Liver (tissue), 7 donors: ENCODE measurements at regions not wholly inside any gene's neighbourhood (a gene's known extent, or its start where the extent isn't known, plus 50 kb on each side); places are given as distances from the start of the nearest gene placed in this dataset.
A peak's percentile ranks its signal among the peaks of the same experiment; 100 is the strongest.

Experiments used
- DNase-seq: peaks from one replicate; pipeline ENCODE4 v3.0.0-alpha.2; 2017; ENCODE audit warnings: low spot score
- H3K27ac ChIP-seq, 2 donors: one replicate each; pipeline ENCODE4 v1.7.0; 2013; ENCODE audit warnings: inconsistent platforms in 2 of 2, low read length in 2 of 2, control low read depth in 1 of 2, low read depth in 1 of 2, mild to moderate bottlenecking in 1 of 2
- H3K27me3 ChIP-seq, 4 donors: one replicate each; pipeline versions ENCODE4 v1.6.1 to v1.7.0; 2013; ENCODE audit warnings: low read length in 3 of 4, inconsistent platforms in 1 of 4, mild to moderate bottlenecking in 1 of 4, moderate library complexity in 1 of 4; ENCODE audit not compliant: control insufficient read depth in 4 of 4, insufficient read depth in 4 of 4
- H3K36me3 ChIP-seq, 4 donors: one replicate each; pipeline versions ENCODE4 v1.6.1 to v1.7.0; 2013; ENCODE audit warnings: low read length in 3 of 4, mild to moderate bottlenecking in 3 of 4, low read depth in 1 of 4, moderate library complexity in 1 of 4; ENCODE audit not compliant: control insufficient read depth in 4 of 4, insufficient read depth in 3 of 4
- H3K4me1 ChIP-seq, 4 donors: one replicate each; pipeline versions ENCODE4 v1.6.1 to v1.7.0; 2013; ENCODE audit warnings: low read length in 3 of 4, mild to moderate bottlenecking in 3 of 4, moderate library complexity in 1 of 4; ENCODE audit not compliant: control insufficient read depth in 4 of 4, insufficient read depth in 4 of 4
- H3K4me3 ChIP-seq, 3 donors: one replicate each; pipeline versions ENCODE4 v1.6.1 to v1.7.0; 2013; ENCODE audit warnings: low read length in 3 of 3, control low read depth in 1 of 3, low read depth in 1 of 3, mild to moderate bottlenecking in 1 of 3
- H3K9ac ChIP-seq, 2 donors: one replicate each; pipeline ENCODE4 v1.7.0; 2013; ENCODE audit warnings: low read length in 2 of 2, mild to moderate bottlenecking in 2 of 2, moderate library complexity in 2 of 2, control low read depth in 1 of 2, low read depth in 1 of 2
- H3K9me3 ChIP-seq, 4 donors: one replicate each; pipeline versions ENCODE4 v1.6.1 to v1.7.0; 2013; ENCODE audit warnings: low read length in 3 of 4; ENCODE audit not compliant: control insufficient read depth in 4 of 4
- ATF3 ChIP-seq: IDR thresholded peaks from 2 replicates; pipeline ENCODE4 v1.6.1; 2016; ENCODE audit warnings: antibody characterized with exemption
- EGR1 ChIP-seq, 2 donors: IDR thresholded peaks; 2 replicates each; pipeline ENCODE4 v1.6.1; 2016 to 2018; ENCODE audit warnings: antibody characterized with exemption in 2 of 2, low read depth in 2 of 2
- FOXA1 ChIP-seq: IDR thresholded peaks from 2 replicates; pipeline ENCODE4 v1.6.1; 2016; ENCODE audit warnings: antibody characterized with exemption
- JUND ChIP-seq, 2 donors: IDR thresholded peaks; 2 replicates each; pipeline ENCODE4 v1.6.1; 2016; ENCODE audit warnings: antibody characterized with exemption in 2 of 2
- MAX ChIP-seq: IDR thresholded peaks from 2 replicates; pipeline ENCODE4 v1.6.1; 2016; ENCODE audit warnings: antibody characterized with exemption
- RAD21 ChIP-seq, 2 donors: IDR thresholded peaks; 2 replicates each; pipeline ENCODE4 v1.6.1; 2016; ENCODE audit warnings: antibody characterized with exemption in 2 of 2, mild to moderate bottlenecking in 2 of 2
- REST ChIP-seq: IDR thresholded peaks from 2 replicates; pipeline ENCODE4 v1.6.1; 2016; ENCODE audit warnings: antibody characterized with exemption, mild to moderate bottlenecking
- RXRA ChIP-seq, 2 donors: IDR thresholded peaks; 2 replicates each; pipeline ENCODE4 v1.6.1; 2017 to 2018; ENCODE audit warnings: antibody characterized with exemption in 2 of 2, mild to moderate bottlenecking in 1 of 2
- YY1 ChIP-seq: IDR thresholded peaks from 2 replicates; pipeline ENCODE4 v1.6.1; 2016; ENCODE audit warnings: antibody characterized with exemption, mild to moderate bottlenecking
- WGBS: extraction: QIAGEN DNeasy Blood & Tissue Kit; methylation state at CpG from one replicate; pipeline ENCODE4 v1.1.7; 2013; 5-methylcytosine and 5-hydroxymethylcytosine counted together
- donor health status: healthy.
- donor health status: healthy.
- donor health status: healthy.
- donor health status: healthy.

GRCh38 chr7:115410972-115411686 is 489.2 kb downstream of the MDFIC start:
- TF ChIP-seq YY1 (peak; percentile 17), EGR1 (IDR thresholded peaks at IDR 0.05; ENCODE audit: low read depth in 2 of 2) (no peak), ATF3 (no peak)
- no peaks in the 10 kb centered on the region for H3K36me3 ChIP-seq
- no peaks in the 10 kb centered on the region for H3K27me3 ChIP-seq
- 82% methylated on average over 3 of the region's 3 CpGs for WGBS
- H3K9ac ChIP-seq = no peak overlapping the region
- DNase-seq = no peak
- H3K4me3 ChIP-seq = no peak overlapping the region
- H3K27ac ChIP-seq = no peak overlapping the region
- no peaks in the 10 kb centered on the region for H3K9me3 ChIP-seq
- peaks cover 0 to 2% (median 0%) of the 10 kb centered on the region in 4 donors for H3K4me1 ChIP-seq

GRCh38 chr7:115410434-115410820 is 488.5 kb downstream of the MDFIC start:
- peaks cover 0 to 2% (median 0%) of the 10 kb centered on the region in 4 donors for H3K4me1 ChIP-seq
- TF ChIP-seq EGR1 (IDR thresholded peaks at IDR 0.05; ENCODE audit: low read depth in 2 of 2) = no peak
- TF ChIP-seq REST = no peak
- TF ChIP-seq FOXA1 = no peak
- WGBS = 69% methylated on average over 4 of the region's 4 CpGs
- no peak overlapping the region for H3K9ac ChIP-seq
- H3K9me3 ChIP-seq = no peaks in the 10 kb centered on the region
- no peak overlapping the region for H3K4me3 ChIP-seq
- no peak for DNase-seq
- no peak overlapping the region for H3K27ac ChIP-seq
- no peaks in the 10 kb centered on the region for H3K27me3 ChIP-seq
- no peaks in the 10 kb centered on the region for H3K36me3 ChIP-seq

- TF ChIP-seq MAX = no peak
- no peak for TF ChIP-seq EGR1 (IDR thresholded peaks at IDR 0.05; ENCODE audit: low read depth in 2 of 2)
- no peak for TF ChIP-seq RAD21 (IDR thresholded peaks at IDR 0.05)
- no peak for TF ChIP-seq JUND (IDR thresholded peaks at IDR 0.05)
- no peak for TF ChIP-seq REST
- no peak for TF ChIP-seq RXRA (IDR thresholded peaks at IDR 0.05)
- 62% methylated on average over 3 of the region's 3 CpGs for WGBS
- no peak for DNase-seq
- Histone ChIP-seq H3K4me1 (peaks cover 0 to 2% (median 0%) of the 10 kb centered on the region in 4 donors), H3K27ac (no peak overlapping the region), H3K27me3 (no peaks in the 10 kb centered on the region), H3K4me3 (no peak overlapping the region), H3K36me3 (no peaks in the 10 kb centered on the region), H3K9ac (no peak overlapping the region), H3K9me3 (no peaks in the 10 kb centered on the region)
Measured at GRCh38 chr7:115409682-115410433, 488.0 kb downstream of the MDFIC start.
